SKM-1 treated with dmso at 0.1 percent for 144 hours (cell line): ENCODE measurements at regions not wholly inside any gene's neighbourhood (a gene's known extent, or its start where the extent isn't known, plus 50 kb on each side); places are given as distances from the start of the nearest gene placed in this dataset.
"Not testable (repeated sequence)": the region's sequence is repeated elsewhere in the genome, so short reads cannot be mapped to it uniquely, and the experiment has no call there.

Experiments used
- DNase-seq: peaks from one replicate; lab custom pipeline; 2025; ENCODE audit not compliant: unreplicated experiment; lab: John Stamatoyannopoulos, UW

DNA sequence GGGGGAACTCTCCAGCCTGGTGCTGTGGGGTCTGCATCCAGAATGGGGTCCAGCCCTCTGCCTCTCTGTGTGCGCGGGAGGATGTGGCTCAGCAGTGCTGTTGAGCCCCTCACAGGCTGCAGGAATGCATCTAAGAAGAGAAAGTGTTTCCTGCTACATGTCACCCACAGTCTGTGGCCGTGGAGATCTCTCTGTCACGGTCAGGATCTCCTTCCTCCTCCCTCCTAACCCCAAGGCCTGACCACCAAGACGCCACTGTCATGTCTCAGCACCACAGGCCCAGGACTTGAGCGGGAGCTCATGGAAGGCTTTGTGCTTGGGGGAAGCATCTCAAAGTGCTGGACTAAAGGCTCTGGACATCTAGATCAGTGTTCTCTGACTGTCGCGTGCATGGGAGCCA, 90.1 kb downstream of the SREK1 start:
- DNase-seq: no peak

DNA sequence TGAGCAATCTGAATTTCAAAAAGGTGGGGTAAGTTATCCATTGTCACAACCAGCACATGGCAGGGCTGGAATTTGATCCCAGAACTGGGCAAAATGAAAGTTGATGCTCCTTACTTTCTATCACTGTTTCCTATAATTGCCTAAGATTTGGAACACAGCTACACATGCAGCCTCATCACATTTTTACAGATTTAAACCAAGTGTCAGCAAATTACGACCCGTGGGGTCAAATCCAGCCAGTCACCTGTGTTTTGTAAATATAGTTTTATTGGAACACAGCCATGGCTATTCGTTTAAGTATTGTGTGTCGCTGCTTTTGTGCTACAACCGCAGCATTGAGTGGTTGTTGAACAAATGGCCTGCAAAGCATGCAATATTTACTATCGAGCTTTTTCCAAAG, 94.3 kb downstream of the SREK1 start:
- DNase-seq: no peak

DNA sequence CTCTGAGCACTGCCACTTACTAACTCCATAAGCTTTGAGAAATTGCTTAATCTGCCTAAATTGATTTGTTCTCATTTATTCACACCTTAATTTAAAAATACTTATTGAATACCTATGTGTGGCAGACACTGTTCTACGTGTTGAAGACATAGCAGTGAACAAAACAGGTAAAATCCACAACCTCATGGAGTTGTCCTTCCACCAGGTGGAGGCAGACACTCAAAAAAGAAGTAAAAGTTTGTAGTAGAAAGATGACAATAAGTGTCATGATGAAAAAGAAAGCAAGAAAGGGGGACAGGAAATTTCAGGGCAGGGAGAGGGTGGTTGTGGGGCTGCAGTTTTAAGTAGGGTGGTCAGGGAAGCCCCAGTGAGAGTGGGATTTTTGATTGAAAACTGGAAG, 94.9 kb downstream of the SREK1 start:
- DNase-seq: no peak

DNA sequence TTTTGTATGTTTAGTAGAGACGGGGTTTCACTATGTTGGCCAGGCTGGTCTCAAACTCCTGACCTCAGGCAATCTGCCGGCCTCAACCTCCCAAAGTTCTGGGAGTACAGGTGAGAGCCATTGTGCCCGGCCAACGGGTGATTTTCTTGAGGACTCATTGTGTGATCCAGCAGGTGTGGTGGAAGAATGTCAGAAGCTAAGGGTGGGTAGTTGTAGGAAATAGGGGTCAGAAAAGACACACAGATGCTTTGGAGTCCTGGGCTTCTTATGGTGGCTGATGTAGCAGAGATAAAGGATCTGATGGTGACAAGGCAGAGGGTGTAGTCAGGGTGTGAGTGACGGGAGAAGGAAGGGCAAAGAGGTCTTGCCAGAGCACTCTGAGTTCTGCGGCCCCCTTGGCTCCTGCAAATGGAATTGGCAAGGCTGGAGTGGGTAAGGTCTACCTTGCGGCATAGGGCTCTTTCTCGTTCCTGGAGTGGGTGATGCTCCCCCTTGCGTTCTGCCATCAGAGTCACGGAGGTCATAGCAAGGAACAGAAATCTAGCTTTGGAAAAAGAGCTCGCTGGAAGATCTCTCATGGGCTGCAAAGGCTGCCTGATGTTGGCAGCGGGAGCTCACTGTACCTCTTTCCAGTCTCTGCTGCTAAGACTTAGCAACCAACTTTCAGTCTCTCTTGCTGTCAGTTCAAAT, 97.2 kb downstream of the SREK1 start:
- no peak for DNase-seq

DNA sequence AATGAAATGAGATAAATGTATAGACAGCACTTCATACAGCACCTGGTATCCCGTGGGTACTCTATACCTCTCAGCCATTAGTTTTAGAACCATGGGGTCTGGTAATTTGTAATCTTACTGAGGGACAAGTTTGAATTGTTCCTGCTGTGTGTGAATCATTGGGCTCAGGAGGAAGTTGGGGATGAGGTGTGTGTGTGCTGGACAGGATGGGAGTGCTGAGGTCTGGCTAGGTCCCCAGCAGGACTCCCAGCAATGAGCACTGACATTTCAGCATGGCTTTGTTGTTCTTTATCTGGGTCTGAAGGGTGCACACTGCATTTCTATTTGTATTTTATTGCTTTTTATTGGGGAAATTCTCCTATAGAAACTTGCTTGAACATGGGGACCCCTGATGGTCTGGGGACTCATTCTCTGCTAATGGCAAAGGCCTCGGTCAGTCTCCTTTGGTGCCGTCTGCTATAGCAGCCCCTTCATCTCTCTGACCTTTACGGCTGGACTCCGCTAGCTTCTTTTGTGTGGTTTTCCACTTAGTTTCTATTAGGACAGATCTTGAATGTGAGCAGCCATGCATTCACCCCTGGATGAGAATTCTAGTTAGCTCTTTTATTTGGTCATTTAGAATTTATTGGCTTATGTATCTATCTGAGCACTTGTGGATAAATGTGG, 98.1 kb downstream of the SREK1 start:
- no peak for DNase-seq

DNA sequence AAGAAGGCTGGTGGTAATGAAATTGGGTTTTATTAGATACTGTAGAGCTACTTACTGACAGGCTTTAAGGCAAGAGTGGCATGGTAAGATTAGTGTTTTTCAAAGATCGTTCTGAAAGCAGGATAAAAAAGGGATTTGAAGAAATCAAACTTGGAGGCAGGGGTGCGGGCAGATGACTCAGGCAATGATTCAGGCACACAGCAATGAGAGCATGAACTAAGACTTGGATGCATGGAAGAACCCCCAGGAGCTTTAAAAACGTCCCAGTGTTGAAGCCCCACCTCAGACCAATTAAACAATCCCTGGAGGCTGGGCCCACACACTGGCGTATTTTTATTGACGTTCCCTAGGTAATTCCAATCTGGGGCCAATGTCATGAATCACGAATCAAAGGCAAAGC, 102.5 kb downstream of the SREK1 start:
- DNase-seq: no peak

DNA sequence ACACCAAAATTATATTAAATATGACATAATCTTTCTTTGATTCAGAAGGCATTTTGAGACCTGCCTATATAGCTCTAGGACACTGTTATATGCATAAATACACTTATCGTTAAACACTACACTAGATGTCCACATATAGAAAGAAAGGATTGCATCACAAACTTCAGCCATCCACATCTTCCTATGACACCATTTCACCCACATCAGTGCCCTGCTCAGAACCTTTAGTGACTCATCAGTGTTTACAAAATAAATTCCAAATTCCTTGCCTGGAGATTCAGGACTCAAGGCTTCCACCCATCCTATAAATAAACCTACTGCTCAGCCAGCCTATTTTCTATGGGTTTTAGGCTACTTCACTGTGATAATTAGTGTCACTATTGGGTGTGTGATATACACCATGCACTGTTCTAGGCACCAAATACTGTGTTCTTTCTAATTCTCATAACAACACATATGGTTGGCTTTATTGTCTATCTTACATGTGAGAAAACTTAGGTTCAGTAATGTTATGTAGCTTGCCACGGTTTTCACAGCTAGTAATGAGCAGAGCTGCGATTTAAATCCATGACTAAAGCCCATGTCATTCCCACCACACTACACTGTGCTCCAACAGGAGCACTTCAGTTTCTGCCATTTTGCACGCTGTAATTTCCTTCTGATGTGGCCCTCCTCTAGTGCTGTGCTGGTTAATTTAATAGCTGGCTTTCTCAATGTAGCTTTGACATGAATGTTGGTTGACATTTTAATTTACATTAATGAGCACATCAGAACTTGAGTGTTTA, 103.3 kb downstream of the SREK1 start:
- no peak for DNase-seq

DNA sequence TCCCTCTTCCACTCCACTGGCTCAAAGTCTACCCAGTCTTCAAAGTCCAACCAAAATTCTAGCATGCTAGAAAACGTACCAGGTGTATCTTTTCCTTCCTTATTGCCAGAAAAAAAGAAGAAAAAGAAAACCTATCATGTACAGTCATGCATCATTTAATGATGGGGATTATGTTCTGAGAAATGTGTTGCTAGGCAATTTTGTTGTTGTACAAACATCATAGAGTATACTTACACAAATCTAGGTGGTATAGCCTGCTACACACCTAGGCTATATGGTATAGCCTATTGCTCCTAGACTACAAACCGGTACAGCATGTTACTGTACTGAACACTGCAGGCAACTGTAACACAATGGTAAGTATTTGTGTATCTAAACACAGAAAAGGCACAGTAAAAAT, 104.8 kb downstream of the SREK1 start:
- no peak for DNase-seq

DNA sequence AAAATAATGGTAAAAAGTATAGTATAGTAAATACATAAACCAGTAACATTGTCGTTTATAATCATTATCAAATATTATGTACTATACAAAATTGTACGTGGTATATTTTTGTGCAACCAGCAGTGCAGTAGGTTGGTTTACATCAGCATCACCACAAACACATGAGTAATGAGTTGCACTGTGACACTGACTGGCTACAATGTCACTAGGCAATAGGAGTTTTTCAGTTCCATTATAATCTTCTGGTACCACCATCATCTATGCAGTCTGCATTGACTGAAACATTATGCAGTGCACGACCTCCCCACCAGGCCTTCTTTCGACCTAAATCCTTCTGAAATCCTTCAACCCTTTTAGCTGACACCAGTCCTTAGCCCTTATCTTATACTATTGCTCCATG, 105.8 kb downstream of the SREK1 start:
- DNase-seq: no peak

DNA sequence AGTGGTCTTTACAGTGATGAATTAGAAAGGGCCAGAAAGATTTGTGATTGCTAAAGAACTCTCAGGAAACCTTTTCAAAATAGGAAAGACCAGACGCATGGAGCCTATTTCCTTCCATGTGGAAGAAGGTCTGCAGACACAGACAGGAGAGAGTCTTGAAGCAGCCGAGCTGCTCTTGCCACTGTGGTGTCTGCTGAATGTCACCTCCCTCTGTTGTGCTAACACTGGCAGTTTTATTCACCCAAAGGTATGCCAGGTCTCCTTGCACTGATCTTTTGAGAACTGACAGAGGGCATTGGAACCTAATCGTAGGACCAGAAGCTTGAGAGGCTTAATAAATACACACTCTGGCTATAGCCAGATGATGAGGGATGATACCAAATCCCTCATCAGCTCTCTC, 108.7 kb downstream of the SREK1 start:
- DNase-seq: no peak

DNA sequence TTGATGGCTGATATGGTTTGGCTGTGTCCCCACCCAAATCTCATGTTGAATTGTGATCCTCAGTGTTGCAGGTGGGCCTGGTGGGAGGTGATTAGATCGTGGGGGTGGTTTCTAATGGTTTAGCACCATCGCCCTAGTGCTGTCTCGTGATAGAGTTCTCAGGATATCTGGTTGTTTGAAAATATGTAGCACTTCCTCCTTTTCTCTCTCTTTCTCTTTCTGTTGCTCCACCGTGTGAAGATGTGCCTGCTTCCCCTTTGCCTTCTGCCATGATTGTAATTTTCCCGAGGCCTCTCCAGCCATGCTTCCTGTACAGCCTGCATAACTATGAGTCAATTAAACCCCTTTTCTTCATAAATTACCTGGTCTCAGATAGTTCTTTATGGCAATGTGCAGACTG, 111.6 kb downstream of the SREK1 start:
- peak; percentile 5 for DNase-seq

DNA sequence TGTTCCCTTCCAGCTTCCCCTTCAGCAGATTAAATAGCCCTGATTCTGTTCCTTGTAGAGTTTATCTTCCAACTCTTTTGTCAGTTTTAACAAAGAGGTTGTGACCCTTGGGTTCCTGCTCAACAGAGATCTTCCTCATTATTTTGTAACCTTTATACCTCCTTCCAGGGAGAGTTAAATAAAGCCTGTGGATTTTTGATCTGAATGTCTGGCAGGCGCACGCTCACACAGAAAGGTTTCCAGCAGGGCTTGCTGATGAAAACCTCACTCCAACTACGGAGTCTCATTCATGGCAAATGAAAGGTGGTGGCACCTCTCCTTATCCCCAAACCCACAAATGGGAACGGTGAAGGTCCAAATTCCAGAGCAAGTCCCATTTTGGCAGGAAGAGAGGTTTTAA, 129.0 kb downstream of the SREK1 start:
- no peak for DNase-seq

DNA sequence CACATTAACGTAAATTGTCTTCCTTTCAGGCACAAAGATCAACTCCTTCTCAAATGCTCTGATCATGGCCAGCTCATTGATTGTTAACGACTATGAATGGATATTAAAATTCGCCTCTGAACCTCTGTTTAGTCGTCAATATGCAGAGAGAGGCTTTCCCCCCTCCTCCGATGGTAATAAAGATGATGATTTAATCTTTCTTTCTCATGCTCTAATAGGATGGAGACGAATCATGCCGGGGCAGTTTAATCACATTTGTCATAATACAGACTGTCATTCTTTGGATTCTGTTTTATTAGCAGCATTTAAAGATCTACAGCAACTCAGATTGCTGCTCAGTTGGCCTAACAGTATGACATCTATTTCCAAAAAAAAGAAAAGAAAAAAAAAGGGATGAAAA, 132.9 kb downstream of the SREK1 start:
- no peak for DNase-seq

DNA sequence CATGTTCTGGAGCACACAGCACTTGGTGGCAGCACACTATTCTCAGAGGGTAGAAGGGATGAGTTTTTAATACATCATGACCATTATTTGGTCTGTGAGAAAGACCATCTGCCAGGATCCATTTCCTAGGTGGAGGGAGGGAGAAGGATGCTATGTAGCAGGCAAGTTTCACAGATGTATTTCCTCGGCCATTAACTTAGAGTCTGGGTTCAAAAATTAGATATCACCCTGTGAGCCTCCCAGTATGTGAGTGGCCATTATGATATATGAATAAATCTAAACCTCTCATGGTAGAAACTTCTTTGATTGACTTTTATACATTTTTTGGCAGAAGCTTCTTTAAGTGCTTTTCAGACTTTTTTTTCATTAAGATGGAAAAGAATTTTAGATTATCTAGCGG, 133.9 kb downstream of the SREK1 start:
- no peak for DNase-seq

DNA sequence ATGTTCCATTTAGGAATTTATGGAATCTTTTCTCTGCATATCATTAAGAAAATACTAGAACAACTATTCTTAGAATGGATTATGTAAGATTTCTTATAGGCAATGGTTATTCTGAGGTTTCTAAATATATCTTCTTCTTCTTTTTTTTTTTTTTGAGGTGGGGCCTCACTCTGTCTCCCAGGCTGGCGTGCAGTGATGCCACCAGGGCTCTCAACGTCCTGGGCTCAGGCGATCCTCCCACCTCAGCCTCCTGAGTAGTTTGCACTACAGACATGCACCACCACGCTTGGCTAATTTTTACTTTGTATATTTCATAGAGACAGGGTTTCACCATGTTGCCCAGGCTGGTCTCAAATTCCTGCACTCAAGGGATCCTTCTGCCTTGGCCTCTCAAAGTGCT, 137.2 kb downstream of the SREK1 start:
- peak; percentile 73 for DNase-seq

DNA sequence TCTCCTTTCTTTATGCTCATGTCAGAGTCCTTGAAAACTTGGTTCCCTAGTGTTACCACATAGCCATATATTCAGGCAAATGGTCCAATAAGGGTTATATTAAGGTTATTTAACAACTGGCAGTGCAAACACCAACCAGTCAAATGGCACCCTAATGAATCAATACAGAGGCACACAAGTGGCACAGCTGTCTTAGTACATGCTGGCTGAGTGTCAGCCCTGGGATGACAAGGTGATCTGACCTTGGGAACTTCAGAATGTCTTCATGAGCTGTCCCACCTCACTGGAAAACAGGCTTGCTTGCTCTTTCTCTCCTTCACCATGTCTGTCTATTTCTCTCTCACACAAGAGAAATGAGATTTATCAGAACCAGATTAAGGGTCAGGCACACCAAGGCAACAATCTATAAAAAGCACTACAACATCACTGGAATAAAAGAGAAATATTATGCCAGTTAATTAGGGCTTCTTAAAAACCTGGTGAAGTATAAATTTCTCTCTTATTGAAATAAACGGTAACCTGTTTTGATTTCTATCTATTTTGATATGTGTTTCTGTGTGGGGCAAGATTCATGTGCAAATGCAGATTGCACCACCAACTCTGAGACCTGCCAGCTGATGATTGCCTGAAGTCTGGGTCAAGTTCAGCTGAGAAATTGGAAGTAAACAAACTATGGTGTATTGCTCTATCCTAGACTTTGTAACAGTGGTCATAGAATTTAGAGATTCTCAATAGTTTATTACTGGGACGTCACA, 140.7 kb downstream of the SREK1 start:
- no peak for DNase-seq

DNA sequence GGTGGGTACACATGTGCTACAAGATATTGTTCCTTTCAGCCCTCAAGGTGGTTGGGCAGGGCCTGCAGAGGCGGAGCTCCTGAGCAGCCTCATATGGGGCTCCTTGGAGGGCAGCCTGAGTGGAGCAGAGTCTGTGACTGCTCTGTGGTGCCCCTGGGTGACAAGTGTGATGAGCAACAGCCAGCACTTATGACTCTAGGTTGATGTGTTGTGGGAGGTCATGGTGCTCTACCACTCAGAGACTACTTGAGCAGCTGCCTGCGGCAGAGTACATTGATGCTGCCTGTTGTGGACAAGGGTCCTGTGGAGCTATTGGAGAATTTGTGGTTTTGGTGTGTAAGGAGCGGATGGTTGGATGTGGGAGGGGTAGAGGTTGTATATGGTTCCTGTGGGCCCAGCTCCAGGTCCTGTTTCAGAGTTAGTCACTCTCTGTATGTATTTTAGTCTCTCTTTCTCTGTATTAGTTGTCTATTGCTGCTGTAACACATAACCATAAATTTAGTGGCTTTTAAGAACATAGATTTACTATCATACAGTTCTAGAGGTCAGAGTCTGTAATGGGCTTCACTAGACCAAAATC, 141.3 kb downstream of the SREK1 start:
- no peak for DNase-seq

DNA sequence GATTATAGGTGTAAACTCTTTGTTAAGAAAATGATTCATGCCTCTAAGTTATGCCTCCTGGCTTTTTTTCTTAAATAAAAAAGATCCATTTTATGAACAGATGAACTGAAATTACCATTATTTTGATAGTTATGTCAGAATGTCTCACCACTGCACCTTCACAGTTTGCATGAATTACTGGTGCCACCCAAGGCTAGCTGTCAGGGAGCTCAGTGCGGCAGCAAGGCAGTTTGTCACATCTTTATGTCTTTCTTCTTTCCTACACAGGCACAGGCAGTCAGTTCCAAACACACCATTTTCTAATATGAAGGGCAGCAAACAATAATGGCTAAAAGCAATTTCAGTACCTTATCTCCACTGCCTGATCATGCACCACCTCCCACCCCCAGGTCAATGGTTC, 147.7 kb downstream of the SREK1 start:
- no peak for DNase-seq

DNA sequence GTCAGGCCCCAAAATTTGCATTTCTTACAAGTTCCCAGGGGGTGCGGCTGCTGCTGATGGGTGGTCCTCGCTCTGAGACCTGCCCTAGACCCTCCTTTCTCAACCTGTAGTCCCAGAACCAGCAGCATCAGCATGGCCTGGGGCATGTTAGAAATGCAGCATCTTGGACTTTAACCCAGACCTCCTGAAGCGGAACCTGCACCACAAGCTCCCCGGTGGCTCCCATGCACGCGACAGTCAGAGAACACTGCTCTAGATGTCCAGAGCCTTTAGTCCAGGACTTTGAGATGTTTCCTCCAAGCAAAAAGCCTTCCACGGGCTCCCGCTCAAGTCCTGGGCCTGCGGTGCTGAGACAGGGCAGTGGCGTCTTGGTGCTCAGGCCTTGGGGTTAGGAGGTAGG, 149.8 kb downstream of the SREK1 start:
- DNase-seq: not testable (repeated sequence)

DNA sequence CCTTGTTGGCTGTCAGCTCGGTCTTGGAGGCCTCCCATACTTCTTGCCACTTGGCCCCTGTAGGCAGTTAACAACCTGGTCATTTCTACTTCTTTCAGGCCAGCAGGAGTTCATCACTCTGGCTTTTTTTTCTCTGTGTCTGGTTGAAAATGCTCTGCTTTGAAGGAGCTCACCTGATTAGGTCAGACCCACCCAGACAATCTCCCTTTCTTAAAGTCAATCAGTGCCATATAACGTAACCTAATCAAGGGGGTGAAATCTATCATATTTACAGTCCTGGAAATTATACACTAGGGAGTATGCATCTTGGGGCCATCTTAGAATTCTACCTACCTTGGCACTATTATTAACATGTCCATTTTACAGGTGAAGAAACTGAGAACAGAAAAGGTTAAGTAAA, 155.4 kb downstream of the SREK1 start:
- no peak for DNase-seq

DNA sequence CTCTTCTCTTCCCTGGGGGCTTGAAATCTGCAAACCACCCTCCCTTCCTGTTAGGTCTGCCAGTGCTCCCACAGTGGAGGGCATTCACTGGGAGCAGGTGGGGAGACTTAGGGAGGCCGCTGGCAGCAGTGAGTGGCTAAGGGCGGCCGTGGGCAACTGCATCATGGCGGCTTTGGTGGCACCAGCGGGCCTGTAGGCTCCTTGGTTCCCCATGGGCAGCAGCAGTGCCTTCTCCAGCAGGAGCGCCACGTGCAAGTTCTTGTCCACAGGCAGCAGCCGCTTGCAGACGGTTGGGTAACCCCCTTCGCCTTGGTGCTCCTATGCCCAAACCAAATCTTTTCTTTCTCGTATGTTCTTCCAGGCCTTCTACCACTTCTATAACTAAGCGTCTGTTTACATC, 158.2 kb downstream of the SREK1 start:
- DNase-seq: no peak
